OCI-LY1 (cell line): ENCODE measurements at regions not wholly inside any gene's neighbourhood (a gene's known extent, or its start where the extent isn't known, plus 50 kb on each side); places are given as distances from the start of the nearest gene placed in this dataset.

Experiments used
- CTCF ChIP-seq: fragments of 200-600 bp; sonication (generic), shearing (Covaris generic); IDR thresholded peaks from 2 replicates; pipeline ENCODE4 v1.5.1; 2017; ENCODE audit warnings: mild to moderate bottlenecking, antibody characterized with exemption, low read length, moderate library complexity, mixed read lengths
- EZH2 ChIP-seq: fragments of 200-600 bp; sonication (generic), shearing (Covaris generic); IDR thresholded peaks from 2 replicates; pipeline ENCODE4 v1.8.0; 2017; ENCODE audit warnings: borderline replicate concordance, mixed run types, mild to moderate bottlenecking, antibody characterized with exemption, low read length, moderate library complexity, mixed read lengths

DNA sequence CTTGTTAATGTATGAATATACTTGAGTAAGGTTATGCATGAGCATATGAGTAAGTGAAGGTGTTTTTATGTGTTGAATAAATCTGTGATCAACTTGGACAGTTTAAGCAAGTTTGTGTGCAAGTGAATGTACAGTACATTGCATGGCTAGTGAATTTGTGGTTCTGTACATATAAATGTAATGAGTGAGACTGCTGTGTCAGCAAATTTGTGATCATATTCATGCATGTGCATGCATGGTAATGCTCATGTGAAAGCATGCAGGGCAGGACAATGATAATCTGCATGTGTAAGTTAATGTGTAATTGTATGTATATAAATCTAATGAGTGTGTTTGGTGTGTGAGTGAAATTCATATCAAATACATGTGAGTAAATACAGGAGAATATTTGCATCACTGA lies 188.5 kb downstream of the PWWP3B start:
- no peak for TF ChIP-seq CTCF
- no peak for TF ChIP-seq EZH2
